C4-2B (cell line): ENCODE measurements at regions not wholly inside any gene's neighbourhood (a gene's known extent, or its start where the extent isn't known, plus 50 kb on each side); places are given as distances from the start of the nearest gene placed in this dataset.

Experiments
- ZFX ChIP-seq: fragments of 450-650 bp; IDR thresholded peaks from 2 replicates; pipeline ENCODE4 v1.6.1; 2017
- TF ChIP-seq, protein P1 (sequence below): fragments of 450-650 bp; conservative IDR thresholded peaks from 2 replicates; pipeline ENCODE4 v1.5.1; 2017; ENCODE audit warnings: mild to moderate bottlenecking

DNA sequence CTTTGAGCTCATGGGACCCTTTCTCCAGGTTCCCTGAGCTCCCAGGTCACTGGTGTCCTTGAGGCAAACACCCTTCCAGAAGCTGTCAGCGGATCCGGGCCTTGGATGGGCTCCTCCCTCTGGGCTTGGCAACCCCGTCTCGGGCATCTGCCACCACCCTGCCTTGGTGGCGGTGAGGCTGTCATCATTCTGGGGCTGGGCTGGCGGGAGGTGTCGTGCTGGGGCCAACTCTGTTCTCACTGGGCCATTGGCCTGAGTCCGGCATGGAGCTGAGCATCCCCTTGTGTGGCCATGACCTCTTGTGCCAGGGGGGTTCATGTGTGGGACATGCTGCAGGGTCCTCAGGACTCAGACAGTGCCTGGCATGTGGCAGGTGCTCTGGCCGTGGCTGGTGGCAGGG lies 197.6 kb downstream of the LAT start:
- TF ChIP-seq, protein P1, sequence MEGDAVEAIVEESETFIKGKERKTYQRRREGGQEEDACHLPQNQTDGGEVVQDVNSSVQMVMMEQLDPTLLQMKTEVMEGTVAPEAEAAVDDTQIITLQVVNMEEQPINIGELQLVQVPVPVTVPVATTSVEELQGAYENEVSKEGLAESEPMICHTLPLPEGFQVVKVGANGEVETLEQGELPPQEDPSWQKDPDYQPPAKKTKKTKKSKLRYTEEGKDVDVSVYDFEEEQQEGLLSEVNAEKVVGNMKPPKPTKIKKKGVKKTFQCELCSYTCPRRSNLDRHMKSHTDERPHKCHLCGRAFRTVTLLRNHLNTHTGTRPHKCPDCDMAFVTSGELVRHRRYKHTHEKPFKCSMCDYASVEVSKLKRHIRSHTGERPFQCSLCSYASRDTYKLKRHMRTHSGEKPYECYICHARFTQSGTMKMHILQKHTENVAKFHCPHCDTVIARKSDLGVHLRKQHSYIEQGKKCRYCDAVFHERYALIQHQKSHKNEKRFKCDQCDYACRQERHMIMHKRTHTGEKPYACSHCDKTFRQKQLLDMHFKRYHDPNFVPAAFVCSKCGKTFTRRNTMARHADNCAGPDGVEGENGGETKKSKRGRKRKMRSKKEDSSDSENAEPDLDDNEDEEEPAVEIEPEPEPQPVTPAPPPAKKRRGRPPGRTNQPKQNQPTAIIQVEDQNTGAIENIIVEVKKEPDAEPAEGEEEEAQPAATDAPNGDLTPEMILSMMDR, result no peak
- no peak for TF ChIP-seq ZFX
